ENCODE measurements at regions not wholly inside any gene's neighbourhood (a gene's known extent, or its start where the extent isn't known, plus 50 kb on each side); places are given as distances from the start of the nearest gene placed in this dataset.
"Not testable (repeated sequence)": the region's sequence is repeated elsewhere in the genome, so short reads cannot be mapped to it uniquely, and the experiment has no call there.

- DNase-seq (ENCODE audit: low spot score) = not testable (repeated sequence)
These were observed 281.8 kb downstream of the QKI start for GRCh38 chr6:163696311-163696710.

- no peak for DNase-seq (ENCODE audit: low spot score)
These were observed 280.9 kb downstream of the QKI start for GRCh38 chr6:163695414-163695864.

GRCh38 chr6:163694988-163695398, 280.5 kb downstream of the QKI start:
- no peak for DNase-seq (ENCODE audit: low spot score)

GRCh38 chr6:163694072-163694471, 279.6 kb downstream of the QKI start:
- no peak for DNase-seq (ENCODE audit: low spot score)

GRCh38 chr6:163691049-163691448, 276.5 kb downstream of the QKI start:
- DNase-seq (ENCODE audit: low spot score) = no peak

- DNase-seq (ENCODE audit: low spot score) = no peak
These were observed 274.3 kb downstream of the QKI start for GRCh38 chr6:163688739-163689362.

GRCh38 chr6:163687075-163687474, 272.6 kb downstream of the QKI start:
- no peak for DNase-seq (ENCODE audit: low spot score)

GRCh38 chr6:163686301-163686700, 271.8 kb downstream of the QKI start:
- DNase-seq (ENCODE audit: low spot score) = no peak

GRCh38 chr6:163683105-163683622, 268.6 kb downstream of the QKI start:
- DNase-seq (ENCODE audit: low spot score) = no peak

GRCh38 chr6:163679753-163680152, 265.2 kb downstream of the QKI start:
- no peak for DNase-seq (ENCODE audit: low spot score)

GRCh38 chr6:163679012-163679660, 264.6 kb downstream of the QKI start:
- no peak for DNase-seq (ENCODE audit: low spot score)

- DNase-seq (ENCODE audit: low spot score) = no peak
These were observed 261.1 kb downstream of the QKI start for GRCh38 chr6:163675611-163676010.

- DNase-seq (ENCODE audit: low spot score) = no peak
These were observed 258.2 kb downstream of the QKI start for GRCh38 chr6:163672710-163673109.

GRCh38 chr6:163671791-163672190, 257.3 kb downstream of the QKI start:
- no peak for DNase-seq (ENCODE audit: low spot score)

GRCh38 chr6:163671355-163671754, 256.8 kb downstream of the QKI start:
- no peak for DNase-seq (ENCODE audit: low spot score)

GRCh38 chr6:163670336-163670735, 255.8 kb downstream of the QKI start:
- no peak for DNase-seq (ENCODE audit: low spot score)

GRCh38 chr6:163668061-163668426, 253.5 kb downstream of the QKI start:
- no peak for DNase-seq (ENCODE audit: low spot score)

- DNase-seq (ENCODE audit: low spot score) = peak; percentile 59
These were observed 253.0 kb downstream of the QKI start for GRCh38 chr6:163667372-163668060.

- DNase-seq (ENCODE audit: low spot score) = no peak
These were observed 250.9 kb downstream of the QKI start for GRCh38 chr6:163665464-163665863.

GRCh38 chr6:163663575-163663974, 249.1 kb downstream of the QKI start:
- DNase-seq (ENCODE audit: low spot score) = no peak

GRCh38 chr6:163662604-163663225, 248.2 kb downstream of the QKI start:
- DNase-seq (ENCODE audit: low spot score) = no peak

GRCh38 chr6:163661272-163661671, 246.8 kb downstream of the QKI start:
- no peak for DNase-seq (ENCODE audit: low spot score)

- no peak for DNase-seq (ENCODE audit: low spot score)
These were observed 245.3 kb downstream of the QKI start for GRCh38 chr6:163659803-163660202.

All from putamen (tissue), 1 donor.